ENCODE measurements at regions not wholly inside any gene's neighbourhood (a gene's known extent, or its start where the extent isn't known, plus 50 kb on each side); places are given as distances from the start of the nearest gene placed in this dataset.

- no peak for DNase-seq
These were observed 975.1 kb downstream of the NSUN3 start for GRCh38 chr3:95037927-95038326.

- DNase-seq: no peak
These were observed 981.2 kb downstream of the NSUN3 start for GRCh38 chr3:95044101-95044500.

- no peak for DNase-seq
These were observed 985.7 kb downstream of the NSUN3 start for GRCh38 chr3:95048564-95048963.

- no peak for DNase-seq
These were observed 987.0 kb downstream of the NSUN3 start for GRCh38 chr3:95049841-95050240.

GRCh38 chr3:95055288-95055687, 992.4 kb downstream of the NSUN3 start:
- DNase-seq: no peak

GRCh38 chr3:95082191-95082590, 1019.3 kb downstream of the NSUN3 start:
- DNase-seq: no peak

- no peak for DNase-seq
These were observed 1021.9 kb downstream of the NSUN3 start for GRCh38 chr3:95084738-95085137.

- DNase-seq: no peak
These were observed 1025.6 kb downstream of the NSUN3 start for GRCh38 chr3:95088464-95088863.

GRCh38 chr3:95097493-95097892, 1034.6 kb downstream of the NSUN3 start:
- no peak for DNase-seq

- no peak for DNase-seq
These were observed 1058.1 kb downstream of the NSUN3 start for GRCh38 chr3:95120921-95121320.

- no peak for DNase-seq
These were observed 1060.2 kb downstream of the NSUN3 start for GRCh38 chr3:95123104-95123503.

GRCh38 chr3:95134693-95135413, 1072.0 kb downstream of the NSUN3 start:
- peak; percentile 40 for DNase-seq

DNA sequence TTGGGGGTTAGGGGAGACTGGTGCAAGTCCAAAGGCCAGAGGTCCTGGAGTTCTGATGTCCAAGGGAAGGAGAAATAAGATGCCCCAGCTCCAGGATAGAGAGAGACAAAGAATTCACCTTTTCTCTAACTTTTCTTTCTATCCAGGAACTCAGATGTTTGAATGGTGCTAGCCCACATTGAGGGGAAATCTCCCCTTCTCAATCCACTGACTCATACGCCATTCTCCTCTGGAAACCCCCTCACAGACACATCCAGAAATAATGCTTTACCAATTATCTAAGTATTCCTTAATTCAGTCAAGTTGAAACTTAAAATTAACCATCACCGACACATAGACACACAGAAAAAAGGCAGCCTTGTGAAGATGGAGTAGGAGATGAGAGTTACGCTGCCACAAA, 1085.2 kb downstream of the NSUN3 start:
- no peak for DNase-seq

GRCh38 chr3:95151590-95151989, 1088.7 kb downstream of the NSUN3 start:
- DNase-seq: no peak

DNA sequence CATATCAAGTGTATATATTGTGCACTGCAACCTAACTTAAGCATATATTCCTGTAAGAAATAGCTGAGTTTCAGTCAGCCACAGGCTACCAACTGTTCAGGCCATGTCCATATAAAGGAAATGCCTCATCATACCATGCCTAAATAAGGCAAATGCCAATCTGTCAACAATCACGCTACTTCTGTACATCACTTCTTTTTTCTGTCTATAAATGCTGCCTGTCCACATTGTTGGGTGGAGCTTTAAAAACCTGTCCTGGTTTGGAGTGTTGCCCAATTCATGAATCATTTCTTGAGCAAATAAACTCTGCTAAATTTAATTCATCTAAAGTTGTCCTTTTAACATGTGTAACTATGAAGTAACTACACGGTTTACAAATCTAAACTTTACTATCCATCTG, 1091.9 kb downstream of the NSUN3 start:
- DNase-seq: peak; percentile 35

GRCh38 chr3:95162794-95163193, 1099.9 kb downstream of the NSUN3 start:
- DNase-seq: no peak

- no peak for DNase-seq
These were observed 1104.9 kb downstream of the NSUN3 start for GRCh38 chr3:95167748-95168147.

GRCh38 chr3:95168526-95168925, 1105.7 kb downstream of the NSUN3 start:
- no peak for DNase-seq

DNA sequence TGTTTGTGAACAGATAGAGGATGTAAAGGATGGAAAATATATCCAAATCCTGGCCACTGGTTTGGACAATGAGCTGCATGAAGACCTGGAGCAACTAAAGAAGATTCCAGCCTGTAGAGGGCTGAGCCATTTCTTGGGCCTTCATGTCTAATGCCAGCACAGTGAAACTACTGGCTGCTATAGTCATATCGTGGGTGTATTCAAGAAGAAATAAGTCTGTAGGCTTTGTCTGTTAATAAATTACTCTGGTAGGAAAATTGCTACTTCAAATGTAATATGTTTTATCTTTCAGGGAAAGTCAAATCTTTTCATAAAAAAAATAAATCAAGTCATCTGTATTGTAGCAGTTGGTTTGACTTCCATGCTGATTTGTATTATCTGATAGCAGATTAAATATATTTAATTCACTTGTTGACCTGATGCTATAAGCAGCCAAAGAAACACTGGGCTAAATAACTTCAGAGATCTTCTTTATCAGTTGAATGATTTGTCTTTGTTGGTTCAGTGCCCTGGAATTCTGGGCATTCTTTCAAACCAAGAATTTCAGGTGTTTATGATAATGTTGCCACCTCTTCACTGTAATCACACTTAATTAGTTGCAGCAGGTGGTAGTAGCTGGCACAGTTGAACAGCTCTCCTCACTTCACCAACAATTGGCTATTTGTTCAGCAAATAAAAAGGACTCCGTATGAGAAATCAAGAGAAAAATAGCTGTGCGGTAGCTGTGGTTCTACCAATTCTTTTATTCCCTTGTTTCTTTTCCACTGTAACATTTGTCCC, 1109.5 kb downstream of the NSUN3 start:
- no peak for DNase-seq

GRCh38 chr3:95177096-95177495, 1114.2 kb downstream of the NSUN3 start:
- DNase-seq: no peak

GRCh38 chr3:95184038-95184437, 1121.2 kb downstream of the NSUN3 start:
- no peak for DNase-seq

DNA sequence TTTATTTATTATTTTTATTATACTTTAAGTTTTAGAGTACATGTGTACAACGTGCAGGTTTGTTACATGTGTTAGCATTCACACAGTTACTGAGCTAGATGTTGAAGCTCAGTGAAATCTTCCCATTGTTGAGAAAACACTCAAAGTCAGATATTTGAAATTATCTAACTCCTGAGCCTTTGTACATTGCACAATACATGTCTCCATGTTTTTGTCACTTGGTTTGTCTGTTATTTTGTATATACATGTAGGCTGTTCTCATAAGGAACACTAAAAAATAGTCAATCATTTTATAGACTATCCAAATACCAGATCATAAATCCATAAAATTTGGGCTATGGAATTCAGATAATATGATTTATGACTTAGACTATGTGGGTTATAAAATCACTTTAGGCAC, 1126.5 kb downstream of the NSUN3 start:
- no peak for DNase-seq

DNA sequence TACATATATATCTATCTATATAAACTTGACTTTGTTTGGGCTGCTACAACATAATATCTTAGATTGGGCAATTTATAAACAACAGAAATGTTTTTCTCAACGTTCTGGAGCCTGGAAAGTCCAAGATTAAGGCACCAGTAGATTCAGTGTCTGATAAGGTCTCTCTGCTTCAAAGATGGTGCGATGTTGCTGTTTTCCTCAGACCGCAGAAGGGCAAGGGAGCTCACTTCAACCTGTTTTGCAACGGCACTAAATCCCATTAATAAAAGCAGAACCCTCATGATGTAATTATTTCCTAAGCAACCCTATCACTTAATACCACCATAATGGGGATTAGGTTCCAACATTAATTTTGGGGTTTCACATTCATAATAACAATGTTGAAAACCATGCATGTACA, 1134.8 kb downstream of the NSUN3 start:
- no peak for DNase-seq

- DNase-seq: no peak
These were observed 1137.5 kb downstream of the NSUN3 start for GRCh38 chr3:95200384-95200783.

DNA sequence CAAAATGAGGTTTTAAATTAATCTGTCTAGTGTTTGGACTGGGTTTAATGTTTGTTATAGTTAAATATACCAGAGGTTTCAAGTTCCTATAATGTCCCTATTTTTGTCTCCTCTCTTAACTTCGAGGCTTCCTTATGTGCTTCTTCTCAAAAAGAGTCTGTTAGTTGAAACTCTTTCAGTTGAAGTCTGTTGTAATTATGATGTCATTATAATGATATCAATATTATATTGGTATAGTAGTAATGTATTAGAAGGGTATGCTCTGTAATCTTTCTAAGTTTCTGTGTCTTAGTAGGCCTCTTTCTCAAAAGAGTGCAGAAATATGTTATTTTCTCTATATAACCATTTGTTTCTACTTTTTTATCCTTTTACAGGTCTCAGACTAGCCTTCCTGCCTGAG, 1148.0 kb downstream of the NSUN3 start:
- no peak for DNase-seq

Data from fibroblast of upper back skin (primary cell).